HEK293 (cell line): ENCODE measurements at regions not wholly inside any gene's neighbourhood (a gene's known extent, or its start where the extent isn't known, plus 50 kb on each side); places are given as distances from the start of the nearest gene placed in this dataset.

Experiments
- HOXA7 ChIP-seq: sonication (generic); formaldehyde crosslinking; IDR thresholded peaks from 2 replicates; pipeline ENCODE4 v1.8.1; 2022; ENCODE audit warnings: missing genetic modification reagents, borderline replicate concordance
- MZF1 ChIP-seq: fragments of 450-650 bp; formaldehyde crosslinking; IDR thresholded peaks from 2 replicates; pipeline ENCODE4 v1.5.1; 2017; ENCODE audit warnings: missing biosample characterization, missing genetic modification characterization, borderline replicate concordance
- PRDM1 ChIP-seq: fragments of 450-650 bp; formaldehyde crosslinking; IDR thresholded peaks from 2 replicates; pipeline ENCODE4; 2016; ENCODE audit warnings: missing biosample characterization, missing genetic modification characterization
- REPIN1 ChIP-seq: fragments of 450-650 bp; formaldehyde crosslinking; IDR thresholded peaks from 2 replicates; pipeline ENCODE4 v1.5.1; 2017; ENCODE audit warnings: missing biosample characterization, missing genetic modification characterization, low read depth
- WT1 ChIP-seq: fragments of 450-650 bp; formaldehyde crosslinking; IDR thresholded peaks from 2 replicates; pipeline ENCODE4 v1.5.1; 2016; ENCODE audit warnings: missing biosample characterization, missing genetic modification characterization
- ZBTB7A ChIP-seq: fragments of 450-650 bp; formaldehyde crosslinking; IDR thresholded peaks from 2 replicates; pipeline ENCODE4 v1.5.1; 2016; ENCODE audit warnings: low read depth, missing biosample characterization, missing genetic modification characterization
- ZBTB8A ChIP-seq: fragments of 450-650 bp; formaldehyde crosslinking; IDR thresholded peaks from 2 replicates; pipeline ENCODE4 v1.5.1; 2016; ENCODE audit warnings: missing biosample characterization, missing genetic modification characterization
- ZFP41 ChIP-seq: fragments of 450-650 bp; formaldehyde crosslinking; IDR thresholded peaks from 2 replicates; pipeline ENCODE4 v1.5.1; 2016; ENCODE audit warnings: missing biosample characterization, missing genetic modification characterization, borderline replicate concordance
- ZNF513 ChIP-seq: fragments of 450-650 bp; IDR thresholded peaks from 2 replicates; pipeline ENCODE4 v1.5.1; 2018; ENCODE audit warnings: missing biosample characterization, missing genetic modification characterization
- ZNF514 ChIP-seq: fragments of 450-650 bp; formaldehyde crosslinking; IDR thresholded peaks from 2 replicates; pipeline ENCODE4 v1.5.1; 2016; ENCODE audit warnings: missing biosample characterization, missing genetic modification characterization
- ZNF555 ChIP-seq: fragments of 450-650 bp; formaldehyde crosslinking; conservative IDR thresholded peaks from 2 replicates; pipeline ENCODE4 v1.5.1; 2017; ENCODE audit warnings: missing biosample characterization, mild to moderate bottlenecking, missing genetic modification characterization, inconsistent platforms
- ZNF707 ChIP-seq: fragments of 450-650 bp; formaldehyde crosslinking; IDR thresholded peaks from 2 replicates; pipeline ENCODE4 v1.5.1; 2016; ENCODE audit warnings: missing biosample characterization, missing genetic modification characterization

GRCh38 chr1:170481000-170481399 lies 51.0 kb upstream of the GORAB start (continued):
- no peak for TF ChIP-seq ZNF707 (tag by site-specific recombination)
- no peak for TF ChIP-seq REPIN1 (tag by site-specific recombination)
- no peak for TF ChIP-seq MZF1 (tag by site-specific recombination)
- no peak for TF ChIP-seq WT1 (tag by site-specific recombination)
- no peak for TF ChIP-seq PRDM1 (tag by site-specific recombination)
- no peak for TF ChIP-seq ZNF514 (tag by site-specific recombination)
- TF ChIP-seq ZFP41 (tag by site-specific recombination), result no peak
- TF ChIP-seq ZNF555 (tag by site-specific recombination), result no peak
- no peak for TF ChIP-seq HOXA7 (CRISPR knock-in tag)
- TF ChIP-seq ZNF513, result no peak
- no peak for TF ChIP-seq ZBTB8A (tag by site-specific recombination)
- TF ChIP-seq ZBTB7A (tag by site-specific recombination), result no peak
